Ascending aorta (tissue), 2 donors: ENCODE measurements at regions not wholly inside any gene's neighbourhood (a gene's known extent, or its start where the extent isn't known, plus 50 kb on each side); places are given as distances from the start of the nearest gene placed in this dataset.

Source experiments
- DNase-seq, 2 donors: peaks; one replicate each; pipeline ENCODE4 v3.0.0-alpha.2; 2019; ENCODE audit warnings: low spot score in 2 of 2
- H3K27ac ChIP-seq, 2 donors: fragments of 200-600 bp; sonication (generic); one replicate each; pipeline ENCODE4 v1.5.1; 2016 to 2017; ENCODE audit warnings: mild to moderate bottlenecking in 1 of 2
- H3K27me3 ChIP-seq: fragments of 200-600 bp; sonication (generic); one replicate; pipeline ENCODE4 v1.5.1; 2017
- H3K36me3 ChIP-seq, 2 donors: fragments of 200-600 bp; sonication (generic); one replicate each; pipeline ENCODE4 v1.5.1; 2016
- H3K4me1 ChIP-seq, 2 donors: fragments of 200-600 bp; sonication (generic); one replicate each; pipeline ENCODE4 v1.5.1; 2016 to 2017; ENCODE audit warnings: mild to moderate bottlenecking in 1 of 2
- H3K4me3 ChIP-seq, 2 donors: fragments of 200-600 bp; sonication (generic); one replicate each; pipeline ENCODE4 v1.5.1; 2016 to 2017; ENCODE audit warnings: mild to moderate bottlenecking in 1 of 2
- H3K9me3 ChIP-seq, 2 donors: fragments of 200-600 bp; sonication (generic); one replicate each; pipeline ENCODE4 v1.5.1; 2016
- intact Hi-C: fragments of 100-400 bp; cut with DNase I; formaldehyde crosslinking; loops from one replicate; pipeline ENCODE4 v1.15.1; 2023
- TF ChIP-seq, protein P1 (sequence below), 3 experiments: fragments of 200-600 bp in 2 of 3; fragments of 450-650 bp in 1 of 3; sonication (generic) in 2 of 3; IDR thresholded peaks; one replicate each; pipeline ENCODE4 v1.5.1; 2016 to 2019; ENCODE audit warnings: antibody characterized with exemption in 3 of 3, mild to moderate bottlenecking in 1 of 3, moderate library complexity in 1 of 3

DNA sequence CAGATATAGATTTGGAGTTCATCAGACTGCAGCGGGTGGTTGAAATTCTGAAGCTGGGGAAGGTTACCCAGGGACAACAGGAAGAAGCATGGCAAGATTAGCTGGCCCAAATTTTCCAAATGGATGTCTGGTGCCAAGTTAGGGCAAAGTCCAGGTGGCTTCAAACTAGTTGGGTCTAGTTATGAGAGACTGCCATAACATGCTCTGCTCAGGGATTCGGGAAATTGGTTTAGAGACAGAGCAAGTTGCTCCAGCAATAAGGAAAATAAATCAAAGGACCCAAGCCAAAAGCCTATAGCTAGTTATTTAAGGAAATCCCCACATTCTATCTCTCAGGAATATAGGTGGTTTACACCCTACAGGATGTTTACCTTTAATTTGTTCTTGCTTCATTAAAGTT is 125.7 kb upstream of the BTG1 start:
- TF ChIP-seq, protein P1, sequence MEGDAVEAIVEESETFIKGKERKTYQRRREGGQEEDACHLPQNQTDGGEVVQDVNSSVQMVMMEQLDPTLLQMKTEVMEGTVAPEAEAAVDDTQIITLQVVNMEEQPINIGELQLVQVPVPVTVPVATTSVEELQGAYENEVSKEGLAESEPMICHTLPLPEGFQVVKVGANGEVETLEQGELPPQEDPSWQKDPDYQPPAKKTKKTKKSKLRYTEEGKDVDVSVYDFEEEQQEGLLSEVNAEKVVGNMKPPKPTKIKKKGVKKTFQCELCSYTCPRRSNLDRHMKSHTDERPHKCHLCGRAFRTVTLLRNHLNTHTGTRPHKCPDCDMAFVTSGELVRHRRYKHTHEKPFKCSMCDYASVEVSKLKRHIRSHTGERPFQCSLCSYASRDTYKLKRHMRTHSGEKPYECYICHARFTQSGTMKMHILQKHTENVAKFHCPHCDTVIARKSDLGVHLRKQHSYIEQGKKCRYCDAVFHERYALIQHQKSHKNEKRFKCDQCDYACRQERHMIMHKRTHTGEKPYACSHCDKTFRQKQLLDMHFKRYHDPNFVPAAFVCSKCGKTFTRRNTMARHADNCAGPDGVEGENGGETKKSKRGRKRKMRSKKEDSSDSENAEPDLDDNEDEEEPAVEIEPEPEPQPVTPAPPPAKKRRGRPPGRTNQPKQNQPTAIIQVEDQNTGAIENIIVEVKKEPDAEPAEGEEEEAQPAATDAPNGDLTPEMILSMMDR (IDR thresholded peaks at IDR 0.05), result no peak
- no peaks in the 10 kb centered on the region for H3K36me3 ChIP-seq
- H3K27ac ChIP-seq, result no peak overlapping the region
- no peak overlapping the region for H3K4me3 ChIP-seq
- no peak for DNase-seq
- no peaks in the 10 kb centered on the region for H3K27me3 ChIP-seq
- H3K9me3 ChIP-seq, result no peaks in the 10 kb centered on the region
- intact Hi-C loops, result no loop called here
- no peaks in the 10 kb centered on the region for H3K4me1 ChIP-seq

DNA sequence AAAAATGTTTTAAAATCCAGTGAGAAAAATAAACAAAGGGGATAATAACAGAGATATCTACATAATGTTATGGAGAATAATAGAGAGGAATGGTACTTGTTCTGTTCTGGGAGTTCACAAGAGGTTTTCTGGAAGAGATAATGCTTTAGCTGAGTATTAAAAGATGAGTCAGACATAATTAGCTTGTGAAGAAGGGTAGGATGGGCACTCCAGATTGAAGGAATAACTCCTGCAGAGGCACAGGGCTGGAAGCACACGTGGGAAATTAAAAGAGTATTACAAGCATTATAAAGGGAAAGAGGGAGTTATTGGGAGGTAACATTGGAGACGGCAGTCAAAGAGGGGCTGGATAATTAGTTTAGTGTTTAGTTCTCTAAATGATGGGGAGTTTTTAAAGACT is 124.9 kb upstream of the BTG1 start:
- H3K4me3 ChIP-seq, result no peak overlapping the region
- DNase-seq, result no peak
- no peaks in the 10 kb centered on the region for H3K9me3 ChIP-seq
- H3K27me3 ChIP-seq, result no peaks in the 10 kb centered on the region
- H3K27ac ChIP-seq, result no peak overlapping the region
- TF ChIP-seq, protein P1 (IDR thresholded peaks at IDR 0.05), result no peak
- intact Hi-C loops, result no loop called here
- H3K4me1 ChIP-seq, result no peaks in the 10 kb centered on the region
- no peaks in the 10 kb centered on the region for H3K36me3 ChIP-seq

DNA sequence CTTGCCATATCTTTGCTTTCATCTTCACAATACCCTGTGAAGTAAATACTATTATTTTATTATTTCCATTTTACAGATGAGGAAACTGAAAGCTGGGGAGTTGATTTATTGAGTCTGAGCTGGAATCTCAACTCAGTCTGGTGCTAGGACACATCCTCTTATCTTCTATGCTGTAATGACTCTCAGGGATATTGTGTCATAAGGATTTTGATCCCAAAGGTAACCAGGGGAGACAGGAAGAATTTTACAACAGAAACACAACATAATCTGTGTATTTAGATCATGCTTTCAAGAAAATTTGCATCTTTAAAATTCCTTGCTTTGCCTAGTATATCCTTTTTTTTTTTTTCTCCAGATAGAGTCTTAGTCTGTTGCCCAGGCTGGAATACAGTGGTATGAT is 123.3 kb upstream of the BTG1 start:
- Histone ChIP-seq H3K36me3 (no peaks in the 10 kb centered on the region), H3K9me3 (no peaks in the 10 kb centered on the region), H3K4me3 (no peak overlapping the region), H3K4me1 (no peaks in the 10 kb centered on the region), H3K27me3 (no peaks in the 10 kb centered on the region), H3K27ac (no peak overlapping the region)
- intact Hi-C loops, result no loop called here
- DNase-seq, result no peak
- TF ChIP-seq, protein P1 (IDR thresholded peaks at IDR 0.05), result no peak

DNA sequence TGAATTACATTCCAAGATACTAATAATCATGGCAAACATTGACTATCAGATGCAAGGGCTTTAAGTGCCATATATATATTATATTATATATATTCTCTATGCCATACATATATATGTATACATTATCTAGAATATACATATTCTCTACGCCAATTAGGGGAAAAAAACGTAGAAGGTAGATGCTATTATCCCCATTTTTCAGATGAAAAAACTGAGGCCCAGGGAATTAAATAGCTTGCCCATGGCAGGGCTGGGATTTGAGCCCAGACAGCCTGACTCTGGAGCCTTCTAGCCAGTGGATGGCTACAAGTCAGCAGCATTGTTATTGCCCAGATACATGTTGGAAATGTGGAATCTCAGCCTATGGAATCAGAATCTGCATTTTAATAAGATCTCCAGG is 116.0 kb upstream of the BTG1 start:
- intact Hi-C loops, result no loop called here
- H3K27ac ChIP-seq, result no peak overlapping the region

DNA sequence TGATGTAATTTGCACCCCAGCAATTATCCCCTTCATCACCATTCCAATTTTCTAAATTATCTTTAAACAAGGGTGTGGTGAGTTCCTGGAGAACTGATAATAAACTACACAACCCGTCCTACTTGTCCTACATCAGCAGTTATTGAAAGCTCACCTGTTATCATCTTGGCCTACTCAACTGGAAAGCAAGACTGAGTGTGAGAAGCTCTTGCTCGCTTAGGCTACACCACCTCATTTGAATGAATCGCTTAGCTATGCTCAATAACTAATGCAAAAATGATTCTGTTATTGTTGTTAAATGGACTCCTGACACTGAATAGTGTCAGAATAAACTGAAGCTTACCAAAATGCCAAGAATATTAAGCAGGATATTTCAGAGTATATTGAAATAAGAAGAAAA is 115.4 kb upstream of the BTG1 start:
- no peak overlapping the region for H3K4me3 ChIP-seq

More for the DNA sequence above, 116.0 kb upstream of the BTG1 start:
- no peak for DNase-seq
- Histone ChIP-seq H3K36me3 (no peaks in the 10 kb centered on the region), H3K4me3 (no peak overlapping the region), H3K9me3 (no peaks in the 10 kb centered on the region), H3K4me1 (no peaks in the 10 kb centered on the region), H3K27me3 (no peaks in the 10 kb centered on the region)
- TF ChIP-seq, protein P1 (IDR thresholded peaks at IDR 0.05), result no peak

More for the DNA sequence above, 115.4 kb upstream of the BTG1 start:
- TF ChIP-seq, protein P1 (IDR thresholded peaks at IDR 0.05), result no peak
- no peak for DNase-seq
- H3K36me3 ChIP-seq, result no peaks in the 10 kb centered on the region
- H3K4me1 ChIP-seq, result no peaks in the 10 kb centered on the region
- no peaks in the 10 kb centered on the region for H3K9me3 ChIP-seq
- no peaks in the 10 kb centered on the region for H3K27me3 ChIP-seq
- intact Hi-C loops, result no loop called here
- no peak overlapping the region for H3K27ac ChIP-seq
